HPDE6-E6E7 (cell line): ENCODE measurements at regions not wholly inside any gene's neighbourhood (a gene's known extent, or its start where the extent isn't known, plus 50 kb on each side); places are given as distances from the start of the nearest gene placed in this dataset.

Experiments used
- DNase-seq: peaks from one replicate; pipeline ENCODE4 v3.0.0; 2011; ENCODE audit warnings: missing footprints; ENCODE audit errors: extremely low spot score

DNA sequence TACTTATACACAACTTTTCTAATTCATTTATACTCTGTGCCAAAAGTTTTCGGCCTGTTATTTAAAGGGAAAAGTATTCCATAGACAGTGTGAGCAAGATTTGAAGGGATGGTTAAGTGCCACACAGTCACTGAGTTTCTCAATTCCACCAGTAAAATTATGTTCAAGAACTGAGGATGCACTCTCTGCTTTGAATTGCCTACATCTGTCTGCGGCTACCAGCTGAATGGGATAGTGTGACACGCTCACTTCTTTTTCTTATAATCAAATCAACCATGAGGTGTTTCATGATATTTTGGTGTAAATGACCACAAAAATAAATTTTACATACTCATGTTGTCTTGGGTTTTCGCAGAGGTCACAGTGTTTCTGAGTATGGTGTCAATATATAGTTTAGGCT lies 218.4 kb upstream of the TMEM161B start:
- no peak for DNase-seq

GRCh38 chr5:88486431-88486830 lies 217.8 kb upstream of the TMEM161B start:
- no peak for DNase-seq

DNA sequence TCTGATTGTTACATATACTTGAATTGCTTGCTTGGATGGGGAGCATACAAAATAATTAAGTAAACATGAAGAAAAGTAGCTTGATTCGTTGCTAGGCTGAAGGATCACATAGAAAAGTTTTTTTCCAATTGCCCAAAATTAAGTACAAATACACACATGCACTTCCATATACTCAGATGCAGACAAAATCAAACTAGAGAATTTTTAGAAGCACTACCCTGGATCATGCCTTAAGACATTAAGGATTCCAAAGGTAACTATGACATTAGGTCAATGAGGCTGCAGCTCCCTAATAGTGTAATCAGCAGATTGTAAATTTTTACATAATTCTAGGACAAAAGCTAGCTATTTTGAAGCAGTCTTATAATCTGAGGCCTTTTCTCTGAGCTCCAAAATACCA lies 216.9 kb upstream of the TMEM161B start:
- DNase-seq, result no peak

DNA sequence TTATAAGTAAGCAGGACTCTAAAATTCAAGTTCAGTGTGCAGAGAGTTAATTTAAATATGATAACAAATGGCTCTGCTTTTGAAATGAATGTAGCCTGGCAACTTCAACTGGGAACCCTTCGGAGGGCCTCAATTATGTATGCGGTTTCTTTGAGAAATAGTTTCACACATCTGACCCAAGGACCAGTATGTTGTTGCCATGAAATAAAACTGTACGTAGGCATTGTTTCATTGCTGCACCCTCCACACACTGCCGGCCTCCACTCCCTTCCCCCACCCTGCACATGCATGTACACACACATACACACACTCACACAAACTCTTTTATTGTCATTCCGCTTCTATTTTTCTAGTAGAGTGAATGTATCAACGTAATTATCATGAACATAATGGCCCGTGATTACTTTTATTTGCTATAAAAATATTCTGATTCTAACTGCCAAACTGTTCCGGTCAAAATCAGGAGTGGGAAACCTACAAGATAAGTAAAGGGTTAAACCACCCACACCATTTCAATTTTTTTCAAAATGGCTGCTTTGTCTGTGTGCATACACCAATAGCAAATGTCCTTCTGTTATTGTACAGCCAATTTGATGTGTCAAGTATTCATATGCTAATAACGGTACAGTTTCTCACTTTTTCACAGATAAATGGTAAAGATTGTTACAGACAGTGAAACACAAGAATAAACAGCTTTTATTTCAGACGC lies 215.5 kb upstream of the TMEM161B start:
- DNase-seq, result no peak

DNA sequence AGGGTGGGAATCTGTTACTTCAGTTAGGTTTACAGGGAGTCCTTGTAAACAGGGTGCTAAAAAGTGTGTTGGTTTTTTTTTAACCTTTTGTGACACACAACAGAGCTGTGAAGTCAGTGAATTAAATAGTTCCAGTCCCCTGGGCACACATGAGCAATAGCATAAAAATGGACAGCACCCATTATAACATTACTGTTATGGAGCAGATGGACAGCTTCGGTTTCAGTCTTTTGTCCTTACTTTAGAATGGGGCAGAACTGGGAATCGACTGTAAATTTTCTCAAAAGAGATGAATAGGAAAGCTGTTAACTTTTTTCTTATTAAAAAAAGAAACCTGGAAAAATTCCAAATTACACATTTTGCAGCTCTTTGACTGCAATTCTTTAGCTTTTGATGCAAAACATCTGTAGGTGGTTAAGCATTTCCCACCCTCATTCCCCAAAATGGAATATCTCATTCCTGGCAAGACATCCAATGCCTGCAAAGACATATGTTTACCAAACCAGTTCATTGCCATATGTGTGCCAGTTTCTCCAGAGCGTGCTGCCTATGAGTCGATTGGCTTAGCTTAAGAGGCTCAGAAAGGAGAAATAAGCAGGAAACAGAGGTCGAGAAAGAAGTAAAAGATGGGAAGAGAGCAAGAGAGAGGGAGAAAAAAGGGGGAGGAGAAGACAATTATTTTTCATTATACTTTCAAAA lies 212.3 kb upstream of the TMEM161B start:
- DNase-seq, result no peak

- DNase-seq, result no peak
Observed at GRCh38 chr5:88480245-88480644, 211.6 kb upstream of the TMEM161B start.

DNA sequence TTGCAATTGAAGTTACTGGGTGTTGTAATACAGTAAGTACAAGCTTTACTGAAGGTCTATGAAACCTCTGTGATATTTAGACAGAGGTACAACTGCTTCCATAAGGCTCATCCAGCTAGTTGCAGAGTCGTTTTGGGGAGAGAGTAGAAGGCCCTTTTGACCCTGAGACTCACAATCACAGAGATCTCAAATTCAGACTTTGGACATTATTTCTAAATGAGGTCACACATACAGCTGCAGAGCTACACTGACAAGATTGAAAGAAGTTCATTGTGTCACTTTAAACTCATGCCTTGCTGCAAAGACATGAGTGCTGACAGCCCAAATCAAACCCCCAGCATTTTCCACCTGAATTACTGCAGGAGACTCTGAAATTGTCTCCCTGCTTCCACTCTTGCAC lies 205.9 kb upstream of the TMEM161B start:
- DNase-seq, result no peak

DNA sequence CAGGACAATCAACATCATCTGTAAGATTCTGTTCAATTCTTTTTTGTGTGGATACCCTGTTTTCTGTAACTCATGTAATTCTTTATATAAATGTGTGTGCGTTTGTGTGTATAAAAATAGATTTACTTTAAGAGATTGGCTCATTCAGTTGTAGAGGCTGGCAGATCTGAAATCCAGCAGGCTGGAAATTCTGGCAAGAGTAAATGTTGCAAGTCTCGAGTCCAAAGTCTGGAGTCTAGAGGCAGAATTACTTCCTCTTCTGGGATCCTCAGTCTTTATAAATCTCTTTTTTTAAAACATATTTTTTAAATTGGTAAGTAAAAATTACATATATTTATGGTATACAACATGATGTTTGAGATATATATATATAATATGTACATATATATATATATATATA lies 202.1 kb upstream of the TMEM161B start:
- DNase-seq, result no peak

DNA sequence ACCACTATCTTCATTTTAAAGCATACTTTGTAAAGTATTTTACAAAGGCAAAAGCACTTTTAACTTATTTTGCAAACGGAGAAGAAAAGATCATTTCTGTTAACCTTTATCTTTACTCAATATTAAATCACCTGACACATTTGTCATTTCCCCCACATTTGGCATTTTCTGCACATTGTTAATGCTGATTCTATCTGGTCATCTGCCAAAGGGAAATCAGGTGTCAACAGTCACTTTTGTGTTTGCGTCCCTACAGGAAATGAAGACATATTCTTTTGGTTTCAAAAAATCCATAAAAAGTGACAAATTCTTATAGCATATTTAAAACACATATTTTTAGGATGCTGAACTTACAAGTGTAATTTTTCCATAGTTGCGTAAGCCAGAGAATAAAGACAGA lies 191.3 kb upstream of the TMEM161B start:
- no peak for DNase-seq

DNA sequence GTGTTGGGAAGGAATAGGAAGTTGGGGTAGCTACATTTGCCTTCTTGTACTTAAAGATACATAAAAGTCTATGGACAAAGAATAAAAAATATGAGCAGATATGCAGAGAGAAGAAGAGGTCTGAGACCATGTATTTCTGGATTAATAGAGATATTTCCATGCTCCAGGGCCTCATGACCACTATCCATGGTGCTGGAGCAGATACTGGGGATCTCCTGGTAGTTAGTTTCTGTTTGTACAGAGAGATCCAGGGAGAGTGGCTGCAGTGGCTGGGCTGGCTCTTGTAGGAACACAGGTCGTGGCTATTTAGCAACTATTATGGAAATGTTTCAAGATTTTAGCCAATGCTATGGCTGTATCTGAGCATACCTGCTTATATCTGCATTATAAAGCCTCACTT lies 184.2 kb upstream of the TMEM161B start:
- peak; percentile 14 for DNase-seq

DNA sequence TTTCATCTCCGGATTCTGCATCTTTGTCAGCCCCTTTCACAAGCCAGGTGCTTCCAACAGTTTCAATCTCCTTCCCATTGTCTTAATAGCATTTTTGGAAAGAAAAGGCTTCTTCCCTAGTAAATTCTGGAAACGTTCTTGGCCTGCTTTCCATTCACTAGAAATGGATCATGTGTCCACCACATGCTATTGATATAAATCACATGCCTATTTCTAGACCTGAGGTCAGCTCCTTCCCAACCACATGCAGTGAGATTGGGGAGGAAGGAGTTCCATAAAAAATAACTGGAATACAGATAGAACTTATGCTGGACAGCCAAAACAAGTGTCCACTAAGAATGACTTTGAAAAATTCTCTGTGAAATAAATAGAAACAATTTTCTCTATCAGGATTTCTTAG lies 181.6 kb upstream of the TMEM161B start:
- DNase-seq, result no peak

GRCh38 chr5:88438006-88438405 lies 169.4 kb upstream of the TMEM161B start:
- peak; percentile 13 for DNase-seq

- DNase-seq, result no peak
Observed at GRCh38 chr5:88436290-88436689, 167.6 kb upstream of the TMEM161B start.

- no peak for DNase-seq
Observed at GRCh38 chr5:88428633-88429032, 160.0 kb upstream of the TMEM161B start.

DNA sequence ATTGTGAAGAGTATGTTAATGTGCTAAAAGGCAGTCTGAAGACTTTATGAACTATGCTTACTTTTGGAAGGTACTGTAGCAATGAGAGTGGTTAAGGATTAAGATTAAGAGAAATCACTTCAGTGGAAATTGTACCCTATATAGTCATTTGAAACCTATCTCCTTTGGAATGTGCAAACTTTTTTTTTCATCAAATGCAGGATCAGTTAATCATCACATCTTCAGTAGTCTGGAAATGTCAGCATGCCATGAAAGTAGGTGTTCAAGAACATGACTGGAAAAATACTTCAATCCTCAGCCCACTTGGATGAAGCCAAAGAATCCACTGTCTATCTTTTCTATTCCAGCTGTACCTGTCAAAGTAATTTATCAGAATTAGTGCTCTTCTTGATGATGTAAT lies 157.8 kb upstream of the TMEM161B start:
- no peak for DNase-seq

DNA sequence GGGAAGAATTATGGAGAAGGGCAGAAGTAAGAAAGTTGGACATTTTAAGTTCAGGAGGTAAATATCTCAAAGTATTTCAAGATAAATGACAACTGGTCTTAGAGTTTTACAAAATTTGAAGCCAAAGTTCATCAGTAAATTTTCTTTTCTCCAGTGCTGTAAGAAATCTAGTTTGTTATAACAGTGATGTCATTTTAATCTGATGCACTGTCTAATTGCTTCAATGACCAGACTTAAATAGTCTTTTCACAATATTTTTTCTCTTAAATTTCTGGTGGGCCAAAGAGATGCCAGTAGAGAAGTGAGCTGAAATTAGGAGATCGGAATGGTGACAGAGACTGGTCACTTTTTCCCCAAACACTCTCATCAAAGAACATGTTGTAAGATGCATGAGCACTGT lies 156.5 kb upstream of the TMEM161B start:
- DNase-seq, result no peak

DNA sequence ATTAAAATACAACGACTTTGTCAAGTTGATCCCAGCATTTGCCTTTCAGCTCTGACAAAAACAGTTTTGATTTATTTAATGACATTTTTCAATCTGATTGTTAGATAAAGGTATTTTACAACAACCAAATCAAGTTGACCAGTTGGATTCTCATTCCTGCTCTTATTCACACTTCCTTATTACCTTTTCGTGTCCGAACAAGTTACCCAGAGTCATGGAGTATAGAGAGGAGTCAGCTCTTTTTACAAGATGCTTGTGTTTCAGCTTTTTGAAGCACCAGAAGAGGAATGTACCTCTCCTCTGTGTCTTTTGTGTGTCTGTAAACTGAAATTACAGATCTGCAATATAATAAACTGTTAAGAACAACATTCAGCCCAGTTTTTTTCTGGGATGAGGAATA lies 151.3 kb upstream of the TMEM161B start:
- peak; percentile 29 for DNase-seq

- no peak for DNase-seq
Observed at GRCh38 chr5:88407341-88407740, 138.7 kb upstream of the TMEM161B start.

GRCh38 chr5:88405783-88406182 lies 137.1 kb upstream of the TMEM161B start:
- no peak for DNase-seq

DNA sequence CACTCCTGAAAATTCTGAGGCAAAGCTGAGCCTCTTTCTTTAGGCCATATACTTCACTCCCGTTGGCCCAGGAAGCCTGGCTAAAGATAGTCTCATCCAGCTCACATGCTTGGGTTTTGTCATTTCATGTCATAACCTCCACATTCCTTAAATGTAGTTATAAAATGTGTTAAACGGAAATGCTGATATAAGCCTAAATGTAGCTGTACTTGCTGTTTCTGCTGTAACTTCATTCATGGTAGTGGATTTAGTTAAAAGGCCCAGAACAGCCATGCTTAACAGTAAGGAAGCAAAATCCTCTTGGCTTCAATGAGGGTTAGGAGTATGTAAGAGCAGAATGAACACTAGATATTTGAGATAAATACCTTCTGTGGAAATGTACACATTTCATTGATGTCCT lies 135.8 kb upstream of the TMEM161B start:
- no peak for DNase-seq

DNA sequence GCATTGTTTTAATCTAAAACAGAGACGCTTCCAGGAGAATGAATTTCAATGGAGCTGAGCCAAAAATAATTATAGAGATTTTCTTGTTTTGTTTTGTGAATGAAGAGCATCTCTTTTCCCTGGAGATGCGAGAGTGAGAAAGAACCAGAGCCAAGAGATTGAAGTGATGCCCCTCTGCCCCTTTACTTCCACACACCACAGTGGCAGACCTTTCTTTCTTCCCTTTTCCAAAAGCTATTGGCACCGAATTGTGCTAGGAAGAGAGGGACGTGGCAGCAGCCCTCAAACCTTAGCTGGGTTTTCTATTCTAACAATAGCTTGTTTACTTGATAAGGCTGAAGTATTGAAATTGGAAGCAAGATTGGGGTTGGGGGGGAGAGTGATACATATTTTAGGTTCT lies 133.0 kb upstream of the TMEM161B start:
- no peak for DNase-seq

DNA sequence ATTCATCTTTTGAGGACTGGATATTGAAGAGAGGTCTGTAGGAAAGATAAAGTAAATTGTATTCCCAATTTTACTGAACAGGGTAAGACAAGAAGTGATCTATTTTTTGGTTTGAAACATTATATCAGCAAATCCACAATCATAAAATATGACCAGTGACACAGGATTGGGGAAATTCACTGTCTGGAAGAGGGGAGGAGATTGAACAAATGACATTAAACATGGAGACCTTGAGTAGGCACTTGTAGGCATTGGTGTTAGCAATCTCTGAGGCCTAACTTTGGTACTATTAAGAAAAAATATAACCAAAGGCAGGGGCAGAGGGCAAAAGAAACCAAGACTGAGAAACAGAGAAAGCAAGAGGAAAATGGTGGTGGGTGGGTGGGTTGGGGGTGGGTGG lies 132.6 kb upstream of the TMEM161B start:
- DNase-seq, result no peak

- no peak for DNase-seq
Observed at GRCh38 chr5:88399561-88399960, 130.9 kb upstream of the TMEM161B start.

GRCh38 chr5:88398316-88398715 lies 129.7 kb upstream of the TMEM161B start:
- DNase-seq, result no peak
